ENCODE measurements at regions not wholly inside any gene's neighbourhood (a gene's known extent, or its start where the extent isn't known, plus 50 kb on each side); places are given as distances from the start of the nearest gene placed in this dataset.
"Not testable (repeated sequence)": the region's sequence is repeated elsewhere in the genome, so short reads cannot be mapped to it uniquely, and the experiment has no call there.

GRCh38 chr5:9725265-9725664, 95.1 kb upstream of the TAS2R1 start:
- not testable (repeated sequence) for TF ChIP-seq CTCF, EZH2, EZH2phosphoT487 (IDR thresholded peaks at IDR 0.05)

All from neural progenitor cell (in vitro differentiated cells).